ENCODE measurements at regions not wholly inside any gene's neighbourhood (a gene's known extent, or its start where the extent isn't known, plus 50 kb on each side); places are given as distances from the start of the nearest gene placed in this dataset.

DNA sequence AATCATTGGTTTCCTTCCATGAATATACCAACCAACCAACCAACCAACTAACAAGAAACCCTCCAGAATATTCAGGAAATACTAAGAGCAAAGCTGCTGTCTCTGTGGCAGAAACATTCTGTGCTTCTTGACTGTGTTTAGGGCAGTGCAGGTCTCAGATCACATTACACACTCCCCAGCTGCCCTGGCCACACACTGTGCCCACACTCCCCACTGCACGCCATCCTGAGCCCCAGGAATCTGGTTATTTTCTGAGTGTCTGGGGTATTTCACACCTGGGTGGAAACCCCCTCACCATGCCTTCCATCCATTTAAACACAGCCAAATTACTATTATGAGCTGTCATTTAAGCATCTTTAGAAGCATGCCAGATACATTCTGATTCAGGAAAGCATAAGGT lies 183.7 kb upstream of the ANK3 start:
- TF ChIP-seq, protein P1, sequence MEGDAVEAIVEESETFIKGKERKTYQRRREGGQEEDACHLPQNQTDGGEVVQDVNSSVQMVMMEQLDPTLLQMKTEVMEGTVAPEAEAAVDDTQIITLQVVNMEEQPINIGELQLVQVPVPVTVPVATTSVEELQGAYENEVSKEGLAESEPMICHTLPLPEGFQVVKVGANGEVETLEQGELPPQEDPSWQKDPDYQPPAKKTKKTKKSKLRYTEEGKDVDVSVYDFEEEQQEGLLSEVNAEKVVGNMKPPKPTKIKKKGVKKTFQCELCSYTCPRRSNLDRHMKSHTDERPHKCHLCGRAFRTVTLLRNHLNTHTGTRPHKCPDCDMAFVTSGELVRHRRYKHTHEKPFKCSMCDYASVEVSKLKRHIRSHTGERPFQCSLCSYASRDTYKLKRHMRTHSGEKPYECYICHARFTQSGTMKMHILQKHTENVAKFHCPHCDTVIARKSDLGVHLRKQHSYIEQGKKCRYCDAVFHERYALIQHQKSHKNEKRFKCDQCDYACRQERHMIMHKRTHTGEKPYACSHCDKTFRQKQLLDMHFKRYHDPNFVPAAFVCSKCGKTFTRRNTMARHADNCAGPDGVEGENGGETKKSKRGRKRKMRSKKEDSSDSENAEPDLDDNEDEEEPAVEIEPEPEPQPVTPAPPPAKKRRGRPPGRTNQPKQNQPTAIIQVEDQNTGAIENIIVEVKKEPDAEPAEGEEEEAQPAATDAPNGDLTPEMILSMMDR (IDR thresholded peaks at IDR 0.05; ENCODE audit: borderline replicate concordance, extremely low read depth, low read length, poor library complexity, severe bottlenecking): no peak
- no peak for TF ChIP-seq EZH2 (IDR thresholded peaks at IDR 0.05; ENCODE audit: borderline replicate concordance, low read depth, low read length, severe bottlenecking)

Measured in DND-41 (cell line).